ENCODE measurements at regions not wholly inside any gene's neighbourhood (a gene's known extent, or its start where the extent isn't known, plus 50 kb on each side); places are given as distances from the start of the nearest gene placed in this dataset.

DNA sequence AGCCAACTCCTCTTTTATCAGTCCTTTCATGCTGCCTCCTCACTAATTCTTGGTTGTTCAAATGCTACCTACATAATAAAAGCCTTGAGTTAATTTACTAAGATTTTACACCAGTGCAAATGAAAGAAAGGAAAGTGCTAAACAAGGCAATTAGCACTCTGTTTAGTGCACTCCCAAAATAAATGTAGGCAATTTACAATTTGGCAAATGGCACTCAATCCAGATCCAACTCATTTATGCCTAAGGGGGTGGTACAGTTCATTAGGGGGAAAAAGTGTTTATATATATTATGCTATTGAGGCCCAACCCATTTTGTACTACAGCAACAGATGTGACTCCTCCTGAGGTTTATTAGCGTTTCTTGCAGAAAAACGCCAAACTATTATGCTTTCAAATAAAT is 370.1 kb downstream of the NR2F2 start:
- H3K4me1 ChIP-seq (ENCODE audit: control insufficient read depth, insufficient read depth, low read length): peaks cover 61% of the 10 kb centered on the region
- no peaks in the 10 kb centered on the region for H3K36me3 ChIP-seq (ENCODE audit: control insufficient read depth, insufficient read depth, low read length)
- no peaks in the 10 kb centered on the region for H3K9me3 ChIP-seq (ENCODE audit: control insufficient read depth, insufficient read depth, low read depth, low read length)
- H3K9ac ChIP-seq (ENCODE audit: low read length): no peak overlapping the region
- H3K27me3 ChIP-seq (ENCODE audit: control insufficient read depth, insufficient read depth, low read length): no peaks in the 10 kb centered on the region
- no peak overlapping the region for H3K4me3 ChIP-seq (ENCODE audit: low read depth, low read length)
- no peak overlapping the region for H3K27ac ChIP-seq (ENCODE audit: low read depth, low read length)

- Histone ChIP-seq H3K36me3 (ENCODE audit: control insufficient read depth, insufficient read depth, low read length) (no peaks in the 10 kb centered on the region), H3K27ac (ENCODE audit: low read depth, low read length) (no peak overlapping the region), H3K9ac (ENCODE audit: low read length) (no peak overlapping the region), H3K4me3 (ENCODE audit: low read depth, low read length) (no peak overlapping the region), H3K27me3 (ENCODE audit: control insufficient read depth, insufficient read depth, low read length) (no peaks in the 10 kb centered on the region), H3K9me3 (ENCODE audit: control insufficient read depth, insufficient read depth, low read depth, low read length) (no peaks in the 10 kb centered on the region), H3K4me1 (ENCODE audit: control insufficient read depth, insufficient read depth, low read length) (peaks cover 61% of the 10 kb centered on the region)
These were observed 370.9 kb downstream of the NR2F2 start for GRCh38 chr15:96701443-96701842.

DNA sequence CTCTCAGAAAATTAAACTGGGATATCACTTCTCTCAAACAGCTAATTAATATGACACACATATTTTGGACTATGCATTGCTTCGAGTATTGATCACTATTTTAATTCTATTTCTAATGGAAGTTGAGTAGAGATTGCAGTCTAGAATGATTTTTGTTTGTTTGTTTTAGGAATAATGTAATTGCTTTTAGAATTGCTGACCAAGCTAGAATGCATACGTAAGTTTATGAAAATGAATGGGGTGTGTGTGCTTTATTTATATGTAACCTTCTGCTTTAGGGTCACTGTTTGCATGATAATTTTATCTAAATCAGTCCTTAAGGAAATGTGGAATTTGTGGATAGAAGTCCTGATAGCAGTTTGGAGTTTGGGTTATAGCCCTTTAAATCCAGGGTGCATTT is 371.4 kb downstream of the NR2F2 start:
- H3K4me3 ChIP-seq (ENCODE audit: low read depth, low read length): no peak overlapping the region
- peaks cover 61% of the 10 kb centered on the region for H3K4me1 ChIP-seq (ENCODE audit: control insufficient read depth, insufficient read depth, low read length)
- H3K27ac ChIP-seq (ENCODE audit: low read depth, low read length): no peak overlapping the region
- H3K27me3 ChIP-seq (ENCODE audit: control insufficient read depth, insufficient read depth, low read length): no peaks in the 10 kb centered on the region
- H3K36me3 ChIP-seq (ENCODE audit: control insufficient read depth, insufficient read depth, low read length): no peaks in the 10 kb centered on the region
- no peaks in the 10 kb centered on the region for H3K9me3 ChIP-seq (ENCODE audit: control insufficient read depth, insufficient read depth, low read depth, low read length)
- H3K9ac ChIP-seq (ENCODE audit: low read length): no peak overlapping the region

DNA sequence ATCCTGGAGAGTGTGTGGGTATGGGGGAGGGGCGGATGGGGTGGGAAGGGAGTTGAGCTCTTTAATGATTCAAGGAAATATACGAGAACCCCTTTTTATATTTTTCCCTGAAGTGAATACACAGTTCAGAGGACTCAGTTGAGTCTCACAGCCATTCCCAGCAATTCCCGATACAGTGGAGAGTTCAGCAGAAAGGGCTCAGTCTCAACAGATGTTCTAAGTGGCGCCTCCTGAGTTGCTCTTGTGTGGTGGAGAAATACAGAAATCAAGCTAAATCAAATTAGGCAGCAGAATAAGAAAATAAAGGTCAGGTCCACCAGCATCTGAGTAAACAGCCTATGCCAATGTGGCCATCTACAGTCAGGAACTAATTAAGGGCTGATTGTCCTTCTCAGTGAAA is 372.1 kb downstream of the NR2F2 start:
- Histone ChIP-seq H3K4me1 (ENCODE audit: control insufficient read depth, insufficient read depth, low read length) (peaks cover 66% of the 10 kb centered on the region), H3K4me3 (ENCODE audit: low read depth, low read length) (no peak overlapping the region), H3K9ac (ENCODE audit: low read length) (no peak overlapping the region), H3K36me3 (ENCODE audit: control insufficient read depth, insufficient read depth, low read length) (no peaks in the 10 kb centered on the region), H3K9me3 (ENCODE audit: control insufficient read depth, insufficient read depth, low read depth, low read length) (no peaks in the 10 kb centered on the region), H3K27me3 (ENCODE audit: control insufficient read depth, insufficient read depth, low read length) (no peaks in the 10 kb centered on the region), H3K27ac (ENCODE audit: low read depth, low read length) (no peak overlapping the region)

DNA sequence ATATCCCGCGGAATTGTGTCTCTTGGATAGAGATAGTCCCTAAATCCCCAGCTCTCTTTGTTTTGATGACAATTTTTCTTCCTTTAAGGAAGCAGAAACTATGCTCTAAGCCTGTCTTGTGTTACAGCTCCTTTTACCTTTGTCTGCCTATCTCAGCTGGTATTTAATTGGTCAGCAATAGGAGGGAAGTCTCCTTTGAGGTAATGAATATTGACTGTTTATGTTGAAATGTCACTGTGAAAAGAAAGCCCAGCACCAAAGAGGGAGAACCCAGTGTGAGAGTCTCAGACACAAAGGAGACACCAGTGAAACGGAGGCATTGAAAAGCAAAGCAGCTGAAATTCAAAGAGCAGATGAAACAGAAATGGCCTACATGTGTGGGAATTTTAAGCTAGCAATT is 372.6 kb downstream of the NR2F2 start:
- H3K4me1 ChIP-seq (ENCODE audit: control insufficient read depth, insufficient read depth, low read length): peaks cover 67% of the 10 kb centered on the region
- H3K4me3 ChIP-seq (ENCODE audit: low read depth, low read length): no peak overlapping the region
- no peaks in the 10 kb centered on the region for H3K36me3 ChIP-seq (ENCODE audit: control insufficient read depth, insufficient read depth, low read length)
- no peaks in the 10 kb centered on the region for H3K9me3 ChIP-seq (ENCODE audit: control insufficient read depth, insufficient read depth, low read depth, low read length)
- H3K9ac ChIP-seq (ENCODE audit: low read length): no peak overlapping the region
- no peak overlapping the region for H3K27ac ChIP-seq (ENCODE audit: low read depth, low read length)
- no peaks in the 10 kb centered on the region for H3K27me3 ChIP-seq (ENCODE audit: control insufficient read depth, insufficient read depth, low read length)

- Histone ChIP-seq H3K9ac (ENCODE audit: low read length) (no peak overlapping the region), H3K4me1 (ENCODE audit: control insufficient read depth, insufficient read depth, low read length) (peaks cover 65% of the 10 kb centered on the region), H3K27me3 (ENCODE audit: control insufficient read depth, insufficient read depth, low read length) (no peaks in the 10 kb centered on the region), H3K27ac (ENCODE audit: low read depth, low read length) (no peak overlapping the region), H3K4me3 (ENCODE audit: low read depth, low read length) (no peak overlapping the region), H3K9me3 (ENCODE audit: control insufficient read depth, insufficient read depth, low read depth, low read length) (no peaks in the 10 kb centered on the region), H3K36me3 (ENCODE audit: control insufficient read depth, insufficient read depth, low read length) (no peaks in the 10 kb centered on the region)
These were observed 373.5 kb downstream of the NR2F2 start for GRCh38 chr15:96703794-96704550.

DNA sequence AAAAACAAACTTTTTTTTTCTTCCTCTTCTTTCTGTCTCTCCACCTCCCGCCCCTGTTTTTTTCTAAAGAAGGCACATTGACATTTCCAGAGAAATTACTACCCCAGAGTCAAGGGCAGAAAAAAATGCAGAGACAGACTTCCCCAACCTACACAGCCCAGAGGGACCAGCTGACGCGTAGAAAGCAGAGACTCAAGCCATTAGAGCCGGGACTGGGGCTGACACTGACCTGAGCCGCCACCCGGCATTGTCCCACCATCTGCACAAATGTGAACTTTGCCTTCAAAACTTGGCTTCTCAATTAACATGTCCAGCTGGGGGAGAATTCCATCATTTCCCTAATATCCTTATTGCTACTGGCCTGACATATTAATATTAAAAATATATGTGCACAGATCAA is 385.6 kb downstream of the NR2F2 start:
- Histone ChIP-seq H3K36me3 (ENCODE audit: control insufficient read depth, insufficient read depth, low read length) (no peaks in the 10 kb centered on the region), H3K9ac (ENCODE audit: low read length) (no peak overlapping the region), H3K9me3 (ENCODE audit: control insufficient read depth, insufficient read depth, low read depth, low read length) (no peaks in the 10 kb centered on the region), H3K4me3 (ENCODE audit: low read depth, low read length) (no peak overlapping the region), H3K27me3 (ENCODE audit: control insufficient read depth, insufficient read depth, low read length) (no peaks in the 10 kb centered on the region), H3K27ac (ENCODE audit: low read depth, low read length) (no peak overlapping the region), H3K4me1 (ENCODE audit: control insufficient read depth, insufficient read depth, low read length) (no peaks in the 10 kb centered on the region)

GRCh38 chr15:96716478-96716877 is 386.0 kb downstream of the NR2F2 start:
- Histone ChIP-seq H3K36me3 (ENCODE audit: control insufficient read depth, insufficient read depth, low read length) (no peaks in the 10 kb centered on the region), H3K9ac (ENCODE audit: low read length) (no peak overlapping the region), H3K27ac (ENCODE audit: low read depth, low read length) (no peak overlapping the region), H3K27me3 (ENCODE audit: control insufficient read depth, insufficient read depth, low read length) (no peaks in the 10 kb centered on the region), H3K4me3 (ENCODE audit: low read depth, low read length) (no peak overlapping the region), H3K4me1 (ENCODE audit: control insufficient read depth, insufficient read depth, low read length) (no peaks in the 10 kb centered on the region), H3K9me3 (ENCODE audit: control insufficient read depth, insufficient read depth, low read depth, low read length) (no peaks in the 10 kb centered on the region)

GRCh38 chr15:96720251-96720650 is 389.8 kb downstream of the NR2F2 start:
- no peak overlapping the region for H3K4me3 ChIP-seq (ENCODE audit: low read depth, low read length)
- H3K9me3 ChIP-seq (ENCODE audit: control insufficient read depth, insufficient read depth, low read depth, low read length): no peaks in the 10 kb centered on the region
- no peak overlapping the region for H3K27ac ChIP-seq (ENCODE audit: low read depth, low read length)
- no peak overlapping the region for H3K9ac ChIP-seq (ENCODE audit: low read length)
- no peaks in the 10 kb centered on the region for H3K36me3 ChIP-seq (ENCODE audit: control insufficient read depth, insufficient read depth, low read length)
- H3K27me3 ChIP-seq (ENCODE audit: control insufficient read depth, insufficient read depth, low read length): no peaks in the 10 kb centered on the region
- H3K4me1 ChIP-seq (ENCODE audit: control insufficient read depth, insufficient read depth, low read length): no peaks in the 10 kb centered on the region

DNA sequence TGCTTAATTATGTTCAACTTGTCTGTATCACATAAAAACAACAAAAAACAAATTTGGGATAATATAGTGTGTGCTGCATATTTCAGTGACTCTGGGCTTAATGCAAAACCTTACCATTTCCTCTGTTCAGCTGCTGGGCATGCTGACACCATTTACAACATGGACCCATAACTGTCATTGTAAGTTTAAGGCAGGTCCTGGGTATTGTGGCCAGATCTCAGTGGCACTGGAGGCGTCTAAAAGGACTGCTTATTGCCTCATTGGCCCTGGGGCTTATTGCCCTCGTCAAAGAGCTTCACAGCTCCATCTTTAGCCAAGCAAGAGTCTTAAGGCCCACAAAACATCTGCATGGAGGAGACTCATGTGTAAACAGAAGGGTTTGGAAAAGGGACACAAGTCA is 390.2 kb downstream of the NR2F2 start:
- Histone ChIP-seq H3K27me3 (ENCODE audit: control insufficient read depth, insufficient read depth, low read length) (no peaks in the 10 kb centered on the region), H3K27ac (ENCODE audit: low read depth, low read length) (no peak overlapping the region), H3K4me3 (ENCODE audit: low read depth, low read length) (no peak overlapping the region), H3K36me3 (ENCODE audit: control insufficient read depth, insufficient read depth, low read length) (no peaks in the 10 kb centered on the region), H3K9me3 (ENCODE audit: control insufficient read depth, insufficient read depth, low read depth, low read length) (no peaks in the 10 kb centered on the region), H3K9ac (ENCODE audit: low read length) (no peak overlapping the region), H3K4me1 (ENCODE audit: control insufficient read depth, insufficient read depth, low read length) (no peaks in the 10 kb centered on the region)

GRCh38 chr15:96728591-96728990 is 398.1 kb downstream of the NR2F2 start:
- no peak overlapping the region for H3K9ac ChIP-seq (ENCODE audit: low read length)
- H3K4me1 ChIP-seq (ENCODE audit: control insufficient read depth, insufficient read depth, low read length): no peaks in the 10 kb centered on the region
- H3K27me3 ChIP-seq (ENCODE audit: control insufficient read depth, insufficient read depth, low read length): no peaks in the 10 kb centered on the region
- H3K9me3 ChIP-seq (ENCODE audit: control insufficient read depth, insufficient read depth, low read depth, low read length): no peaks in the 10 kb centered on the region
- no peak overlapping the region for H3K4me3 ChIP-seq (ENCODE audit: low read depth, low read length)
- no peaks in the 10 kb centered on the region for H3K36me3 ChIP-seq (ENCODE audit: control insufficient read depth, insufficient read depth, low read length)
- H3K27ac ChIP-seq (ENCODE audit: low read depth, low read length): no peak overlapping the region
